Endothelial cell of umbilical vein (primary cell): ENCODE measurements at regions not wholly inside any gene's neighbourhood (a gene's known extent, or its start where the extent isn't known, plus 50 kb on each side); places are given as distances from the start of the nearest gene placed in this dataset.

ENCODE experiments used
- CTCF ChIP-seq, 2 donors: IDR thresholded peaks; 1 replicate in 1 of 2; 2 replicates in 1 of 2; pipeline ENCODE4 v1.5.1; 2011; ENCODE audit warnings: low read length in 2 of 2, mild to moderate bottlenecking in 2 of 2, moderate library complexity in 2 of 2, control low read depth in 1 of 2, inconsistent platforms in 1 of 2, low read depth in 1 of 2; ENCODE audit not compliant: insufficient read depth in 1 of 2; ENCODE audit errors: extremely low read depth in 1 of 2
- MAX ChIP-seq: IDR thresholded peaks from 2 replicates; pipeline ENCODE4 v1.6.1; 2011; ENCODE audit not compliant: insufficient read depth, insufficient read length
- POLR2AphosphoS5 ChIP-seq: IDR thresholded peaks from 2 replicates; pipeline ENCODE4 v1.6.1; 2012; ENCODE audit warnings: low read depth, mild to moderate bottlenecking, control low read depth, low read length, moderate library complexity; ENCODE audit not compliant: insufficient read depth

- TF ChIP-seq CTCF (IDR thresholded peaks at IDR 0.05; ENCODE audit: extremely low read depth in 1 of 2, insufficient read depth in 1 of 2, low read depth in 1 of 2, low read length in 2 of 2), result no peak
- no peak for TF ChIP-seq POLR2AphosphoS5
- no peak for TF ChIP-seq MAX
These were observed 986.9 kb downstream of the REEP3 start for GRCh38 chr10:64508029-64508661.
